ENCODE measurements at regions not wholly inside any gene's neighbourhood (a gene's known extent, or its start where the extent isn't known, plus 50 kb on each side); places are given as distances from the start of the nearest gene placed in this dataset.
"Not testable (repeated sequence)": the region's sequence is repeated elsewhere in the genome, so short reads cannot be mapped to it uniquely, and the experiment has no call there.

DNA sequence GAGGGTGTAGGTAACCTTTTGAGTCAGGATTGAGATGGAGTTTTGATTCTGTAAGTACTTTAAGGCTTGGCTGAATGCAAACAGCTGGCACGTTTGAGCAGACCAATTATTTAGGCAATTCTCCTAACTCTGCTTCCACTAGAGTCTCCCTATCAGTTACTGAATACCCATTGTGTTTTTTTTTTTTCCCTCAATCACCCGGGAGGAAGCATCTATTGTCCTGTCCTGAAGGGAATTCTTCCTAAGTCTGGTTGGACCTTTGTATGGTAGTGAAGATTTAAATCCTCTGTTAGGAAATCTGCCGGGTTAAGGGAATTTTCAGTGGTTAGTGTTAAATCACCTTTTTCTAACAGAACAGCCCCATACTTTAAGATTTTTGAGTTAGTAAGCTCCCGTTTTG lies 571.2 kb upstream of the USP24 start:
- TF ChIP-seq, protein P1, sequence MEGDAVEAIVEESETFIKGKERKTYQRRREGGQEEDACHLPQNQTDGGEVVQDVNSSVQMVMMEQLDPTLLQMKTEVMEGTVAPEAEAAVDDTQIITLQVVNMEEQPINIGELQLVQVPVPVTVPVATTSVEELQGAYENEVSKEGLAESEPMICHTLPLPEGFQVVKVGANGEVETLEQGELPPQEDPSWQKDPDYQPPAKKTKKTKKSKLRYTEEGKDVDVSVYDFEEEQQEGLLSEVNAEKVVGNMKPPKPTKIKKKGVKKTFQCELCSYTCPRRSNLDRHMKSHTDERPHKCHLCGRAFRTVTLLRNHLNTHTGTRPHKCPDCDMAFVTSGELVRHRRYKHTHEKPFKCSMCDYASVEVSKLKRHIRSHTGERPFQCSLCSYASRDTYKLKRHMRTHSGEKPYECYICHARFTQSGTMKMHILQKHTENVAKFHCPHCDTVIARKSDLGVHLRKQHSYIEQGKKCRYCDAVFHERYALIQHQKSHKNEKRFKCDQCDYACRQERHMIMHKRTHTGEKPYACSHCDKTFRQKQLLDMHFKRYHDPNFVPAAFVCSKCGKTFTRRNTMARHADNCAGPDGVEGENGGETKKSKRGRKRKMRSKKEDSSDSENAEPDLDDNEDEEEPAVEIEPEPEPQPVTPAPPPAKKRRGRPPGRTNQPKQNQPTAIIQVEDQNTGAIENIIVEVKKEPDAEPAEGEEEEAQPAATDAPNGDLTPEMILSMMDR (IDR thresholded peaks at IDR 0.05), result no peak
- DNase-seq (ENCODE audit: low spot score), result no peak
- no peaks in the 10 kb centered on the region for H3K36me3 Mint-ChIP-seq (ENCODE audit: low read depth)
- no peak overlapping the region for H3K27ac Mint-ChIP-seq (ENCODE audit: unreplicated experiment)
- H3K4me3 Mint-ChIP-seq (ENCODE audit: unreplicated experiment), result no peak overlapping the region
- peaks cover 5% of the 10 kb centered on the region for H3K9me3 Mint-ChIP-seq (ENCODE audit: low read depth)
- peaks cover 7% of the 10 kb centered on the region for H3K4me1 Mint-ChIP-seq (ENCODE audit: low read depth)
- no peaks in the 10 kb centered on the region for H3K27me3 Mint-ChIP-seq (ENCODE audit: low read depth)

DNA sequence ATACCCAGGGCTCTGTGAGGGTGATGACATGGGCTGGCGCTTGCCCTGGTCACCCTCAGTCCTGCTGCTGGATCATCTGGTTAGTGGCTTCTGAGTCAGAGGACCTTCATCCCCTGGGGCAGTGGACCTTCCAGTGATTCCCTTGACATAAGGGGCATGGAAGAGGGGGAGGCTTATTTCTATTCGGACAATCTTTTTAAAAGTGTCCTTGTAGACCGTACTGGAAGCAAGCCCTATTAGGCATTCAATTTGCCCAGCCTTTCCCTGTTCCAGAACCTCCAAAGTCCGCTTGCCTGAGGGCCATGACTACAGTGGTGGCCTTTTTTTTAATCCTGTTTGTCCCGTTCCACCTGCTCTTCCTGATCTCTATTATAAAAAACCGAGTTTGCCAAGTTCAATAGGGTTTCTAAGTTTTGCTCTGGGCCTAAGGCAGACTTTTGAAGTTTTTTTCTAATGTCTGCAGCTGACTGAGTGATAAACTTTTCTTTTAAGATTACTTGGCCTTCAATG lies 569.8 kb upstream of the USP24 start:
- H3K9me3 Mint-ChIP-seq (ENCODE audit: low read depth); H3K27ac Mint-ChIP-seq (ENCODE audit: unreplicated experiment); DNase-seq (ENCODE audit: low spot score); H3K4me1 Mint-ChIP-seq (ENCODE audit: low read depth); H3K4me3 Mint-ChIP-seq (ENCODE audit: unreplicated experiment); H3K36me3 Mint-ChIP-seq (ENCODE audit: low read depth); H3K27me3 Mint-ChIP-seq (ENCODE audit: low read depth): not testable (repeated sequence)

DNA sequence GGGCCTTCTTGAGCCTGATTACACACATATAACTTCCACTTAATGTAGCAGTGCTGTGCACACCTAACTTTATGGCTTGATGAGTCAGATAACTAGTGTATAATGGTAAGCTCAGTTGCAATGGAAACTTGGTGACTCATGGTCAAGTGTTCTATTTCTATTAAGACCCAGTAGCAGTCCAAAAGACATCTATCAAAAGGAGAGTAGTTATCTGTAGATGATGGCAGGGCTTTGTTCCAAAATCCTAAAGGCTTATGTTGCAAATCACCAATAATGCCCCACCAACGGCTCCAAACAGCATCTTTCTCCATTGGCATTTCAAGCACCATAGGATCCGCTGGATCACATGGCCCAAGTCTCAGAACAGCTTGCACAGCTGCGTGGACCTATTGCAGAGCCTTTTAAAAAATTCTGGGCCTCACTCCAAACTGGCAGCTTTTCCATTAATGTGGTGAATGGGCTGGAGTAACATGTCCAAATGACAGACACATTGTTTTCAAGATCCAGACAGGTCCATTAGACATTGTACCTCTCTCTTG lies 566.8 kb upstream of the USP24 start:
- Mint-ChIP-seq H3K36me3 (ENCODE audit: low read depth) (no peaks in the 10 kb centered on the region), H3K4me3 (ENCODE audit: unreplicated experiment) (no peak overlapping the region), H3K27me3 (ENCODE audit: low read depth) (no peaks in the 10 kb centered on the region), H3K27ac (ENCODE audit: unreplicated experiment) (no peak overlapping the region), H3K4me1 (ENCODE audit: low read depth) (peaks cover 7% of the 10 kb centered on the region), H3K9me3 (ENCODE audit: low read depth) (peaks cover 3% of the 10 kb centered on the region)
- TF ChIP-seq, protein P1 (IDR thresholded peaks at IDR 0.05), result no peak
- DNase-seq (ENCODE audit: low spot score), result no peak

DNA sequence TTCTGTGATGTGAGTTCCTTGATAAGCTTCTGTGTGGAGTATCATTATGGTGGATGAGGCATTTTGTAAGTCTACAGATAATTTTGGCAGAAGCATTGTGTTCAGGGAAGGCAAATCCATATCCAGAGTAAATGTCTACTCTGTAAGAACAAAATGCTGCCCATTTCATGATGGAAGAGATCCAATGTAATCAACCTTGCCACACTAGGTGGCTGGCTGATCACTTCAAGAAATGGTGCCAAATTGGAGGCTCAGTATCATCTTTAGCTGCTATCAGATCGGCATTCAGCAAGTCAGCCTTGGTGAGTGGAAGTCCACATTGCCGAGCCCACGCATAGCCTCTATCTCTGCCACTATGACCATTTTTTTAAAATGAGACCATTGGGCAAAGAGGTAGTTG lies 565.8 kb upstream of the USP24 start:
- TF ChIP-seq, protein P1 (IDR thresholded peaks at IDR 0.05), result no peak
- Mint-ChIP-seq H3K27ac (ENCODE audit: unreplicated experiment) (no peak overlapping the region), H3K9me3 (ENCODE audit: low read depth) (peaks cover 3% of the 10 kb centered on the region)

DNA sequence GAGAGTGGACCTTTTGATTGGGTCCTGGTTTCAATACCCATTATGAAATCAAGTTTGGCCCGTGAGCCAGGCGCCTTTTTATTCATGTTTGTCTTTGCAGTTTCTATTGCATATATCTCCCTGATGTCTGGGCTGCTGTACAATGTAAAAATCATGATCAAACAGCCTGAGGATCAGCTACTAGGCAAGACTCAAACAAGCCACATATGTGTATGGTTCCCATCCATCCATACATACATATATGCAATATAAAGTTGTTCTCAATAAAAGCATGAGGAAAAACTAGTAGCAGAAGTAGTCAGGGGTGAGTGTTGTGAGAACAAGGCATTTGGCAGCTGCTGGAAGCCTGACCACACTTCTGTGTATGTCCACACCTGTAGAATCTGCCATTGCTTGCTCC lies 562.4 kb upstream of the USP24 start:
- DNase-seq (ENCODE audit: low spot score), result no peak
- Mint-ChIP-seq H3K36me3 (ENCODE audit: low read depth) (peaks cover 2% of the 10 kb centered on the region), H3K4me1 (ENCODE audit: low read depth) (peaks cover 21% of the 10 kb centered on the region), H3K27ac (ENCODE audit: unreplicated experiment) (no peak overlapping the region), H3K4me3 (ENCODE audit: unreplicated experiment) (no peak overlapping the region), H3K9me3 (ENCODE audit: low read depth) (peaks cover 8% of the 10 kb centered on the region), H3K27me3 (ENCODE audit: low read depth) (no peaks in the 10 kb centered on the region)
- TF ChIP-seq, protein P1 (IDR thresholded peaks at IDR 0.05), result no peak

More for the DNA sequence above, 565.8 kb upstream of the USP24 start:
- H3K27me3 Mint-ChIP-seq (ENCODE audit: low read depth), result no peaks in the 10 kb centered on the region
- H3K36me3 Mint-ChIP-seq (ENCODE audit: low read depth), result no peaks in the 10 kb centered on the region
- H3K4me3 Mint-ChIP-seq (ENCODE audit: unreplicated experiment), result no peak overlapping the region
- no peak for DNase-seq (ENCODE audit: low spot score)
- peaks cover 7% of the 10 kb centered on the region for H3K4me1 Mint-ChIP-seq (ENCODE audit: low read depth)

DNA sequence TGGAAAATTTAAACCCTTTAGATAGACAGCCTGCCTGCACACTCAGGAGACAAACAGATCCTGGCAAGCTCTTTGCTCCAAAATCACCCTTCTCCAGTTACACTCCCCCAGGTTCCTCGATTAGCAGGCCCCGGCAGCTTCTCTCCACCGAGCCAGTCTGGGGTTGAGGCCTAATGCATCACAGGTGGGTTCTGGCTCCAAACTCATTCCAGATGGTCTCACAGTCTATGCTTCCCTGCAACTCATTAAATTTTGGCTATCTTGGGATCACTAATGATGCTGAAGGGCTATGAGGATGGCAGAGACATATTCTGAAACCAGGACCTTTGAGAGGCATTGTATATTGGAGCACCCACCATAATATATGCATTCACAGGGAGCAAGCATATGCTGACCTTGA lies 559.8 kb upstream of the USP24 start:
- peaks cover 15% of the 10 kb centered on the region for H3K9me3 Mint-ChIP-seq (ENCODE audit: low read depth)
- H3K4me3 Mint-ChIP-seq (ENCODE audit: unreplicated experiment), result no peak overlapping the region

More for the DNA sequence above, 559.8 kb upstream of the USP24 start:
- no peak for DNase-seq (ENCODE audit: low spot score)
- peaks cover 14% of the 10 kb centered on the region for H3K4me1 Mint-ChIP-seq (ENCODE audit: low read depth)
- TF ChIP-seq, protein P1 (IDR thresholded peaks at IDR 0.05), result no peak
- no peaks in the 10 kb centered on the region for H3K27me3 Mint-ChIP-seq (ENCODE audit: low read depth)
- H3K27ac Mint-ChIP-seq (ENCODE audit: unreplicated experiment), result no peak overlapping the region
- peaks cover 2% of the 10 kb centered on the region for H3K36me3 Mint-ChIP-seq (ENCODE audit: low read depth)

Data from chondrocyte (in vitro differentiated cells).